HG03432 (cell line): ENCODE measurements at regions not wholly inside any gene's neighbourhood (a gene's known extent, or its start where the extent isn't known, plus 50 kb on each side); places are given as distances from the start of the nearest gene placed in this dataset.

Experiments
- ATAC-seq: cut with Tn5 transposase; IDR thresholded peaks from one replicate; pipeline ENCODE4 v1.9.1; 2021; ENCODE audit warnings: mild to moderate bottlenecking, moderate library complexity; ENCODE audit not compliant: unreplicated experiment

DNA sequence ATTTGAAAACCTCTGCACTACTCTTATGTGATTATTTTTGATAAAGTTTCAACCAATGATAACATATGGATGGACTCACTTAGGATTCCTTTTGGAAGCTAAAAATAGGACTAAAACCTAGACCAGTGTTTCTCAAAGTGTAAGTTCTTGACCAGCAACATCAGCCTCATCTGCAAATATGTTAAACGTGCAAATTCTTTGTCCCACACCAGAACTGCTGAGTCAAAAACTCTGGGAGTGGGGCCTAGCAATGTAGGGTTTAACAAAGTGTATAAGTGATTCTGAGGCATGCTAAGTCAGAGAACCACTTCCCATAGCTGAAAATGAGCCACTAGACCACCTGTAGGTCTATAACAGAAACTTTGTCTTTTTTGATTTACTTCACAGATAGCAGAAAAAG is 1247.2 kb upstream of the PIK3C3 start:
- no peak for ATAC-seq

DNA sequence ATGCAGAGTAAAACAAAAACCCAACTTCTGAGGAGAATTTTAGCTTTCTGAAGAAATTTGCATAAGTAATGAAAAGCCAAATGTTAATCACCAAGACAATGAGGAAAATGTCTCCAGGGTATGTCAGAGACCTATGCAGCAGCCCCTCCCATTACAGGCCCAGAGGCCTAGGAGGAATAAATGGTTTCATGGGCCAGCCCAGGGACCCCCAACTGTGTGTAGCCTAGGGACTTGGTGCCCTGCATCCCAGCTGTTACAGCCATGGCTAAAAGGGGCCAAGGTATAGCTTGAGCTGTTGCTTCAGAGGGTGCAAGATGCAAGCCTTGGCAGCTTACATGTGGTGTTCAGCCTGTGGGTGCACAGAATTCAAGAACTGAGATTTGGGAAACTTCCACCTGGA is 1256.9 kb upstream of the PIK3C3 start:
- no peak for ATAC-seq

- ATAC-seq, result no peak
Observed at GRCh38 chr18:40695526-40695925, 1259.5 kb upstream of the PIK3C3 start.

GRCh38 chr18:40692871-40693270 is 1262.2 kb upstream of the PIK3C3 start:
- no peak for ATAC-seq

DNA sequence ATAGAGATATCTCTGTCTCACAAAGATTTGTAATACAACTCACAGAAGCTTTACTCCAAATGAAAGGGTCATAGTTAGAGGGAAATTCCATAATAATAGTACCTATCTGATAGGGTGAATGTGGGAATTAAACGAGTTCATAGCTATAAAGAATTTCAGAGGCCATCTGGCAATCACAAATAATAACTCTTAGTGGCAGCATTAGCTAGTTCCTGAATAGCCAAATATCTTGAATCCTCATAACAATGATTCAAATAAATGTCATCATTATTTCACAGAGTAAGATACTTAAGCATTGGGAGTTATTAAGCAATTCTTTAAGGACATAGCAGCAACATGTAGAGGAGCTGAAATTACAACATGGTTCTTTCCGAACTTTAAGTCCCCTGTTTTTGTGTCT is 1265.0 kb upstream of the PIK3C3 start:
- ATAC-seq, result no peak

GRCh38 chr18:40687399-40687798 is 1267.6 kb upstream of the PIK3C3 start:
- no peak for ATAC-seq

- no peak for ATAC-seq
Observed at GRCh38 chr18:40686836-40687235, 1268.2 kb upstream of the PIK3C3 start.

DNA sequence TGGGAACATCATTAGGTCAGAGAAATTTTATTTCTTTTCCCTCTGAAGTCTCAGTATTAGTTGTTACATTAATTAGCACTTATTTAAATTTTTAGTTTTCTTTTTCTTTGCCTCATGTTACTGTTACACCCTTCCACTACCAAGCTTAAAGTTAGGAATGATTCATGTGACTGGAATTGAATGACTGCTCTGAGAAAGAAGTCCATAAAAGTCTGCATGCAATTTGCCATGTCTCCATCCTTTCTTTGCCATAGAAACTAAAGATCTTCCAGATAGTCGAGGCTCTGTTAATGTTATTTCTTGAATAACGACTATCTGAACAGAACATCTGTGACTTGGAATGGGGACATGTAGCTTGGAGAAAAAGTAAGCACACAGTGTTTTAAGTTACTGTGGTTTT is 1269.8 kb upstream of the PIK3C3 start:
- no peak for ATAC-seq

GRCh38 chr18:40678318-40678717 is 1276.7 kb upstream of the PIK3C3 start:
- no peak for ATAC-seq

DNA sequence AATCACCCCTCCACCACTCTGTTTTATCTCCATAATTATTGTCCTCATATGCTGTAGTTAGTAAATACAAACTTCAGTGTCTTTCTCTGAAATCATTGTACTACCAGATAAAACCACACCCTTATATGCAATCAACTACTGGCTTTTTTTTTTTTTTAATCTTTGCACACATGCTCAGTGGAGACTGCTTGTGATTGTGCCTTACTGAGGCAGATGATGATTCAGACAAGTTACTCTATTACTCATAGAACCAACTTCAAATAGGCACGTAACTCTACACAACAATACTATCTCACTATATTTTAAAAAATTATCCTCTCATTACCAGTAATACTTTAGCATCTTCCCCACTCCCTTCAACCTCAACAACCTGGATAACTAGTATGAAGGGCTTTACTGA is 1278.4 kb upstream of the PIK3C3 start:
- ATAC-seq, result no peak

GRCh38 chr18:40673150-40673549 is 1281.9 kb upstream of the PIK3C3 start:
- no peak for ATAC-seq

- ATAC-seq, result no peak
Observed at GRCh38 chr18:40672590-40672989, 1282.4 kb upstream of the PIK3C3 start.

GRCh38 chr18:40670668-40671375 is 1284.2 kb upstream of the PIK3C3 start:
- no peak for ATAC-seq

DNA sequence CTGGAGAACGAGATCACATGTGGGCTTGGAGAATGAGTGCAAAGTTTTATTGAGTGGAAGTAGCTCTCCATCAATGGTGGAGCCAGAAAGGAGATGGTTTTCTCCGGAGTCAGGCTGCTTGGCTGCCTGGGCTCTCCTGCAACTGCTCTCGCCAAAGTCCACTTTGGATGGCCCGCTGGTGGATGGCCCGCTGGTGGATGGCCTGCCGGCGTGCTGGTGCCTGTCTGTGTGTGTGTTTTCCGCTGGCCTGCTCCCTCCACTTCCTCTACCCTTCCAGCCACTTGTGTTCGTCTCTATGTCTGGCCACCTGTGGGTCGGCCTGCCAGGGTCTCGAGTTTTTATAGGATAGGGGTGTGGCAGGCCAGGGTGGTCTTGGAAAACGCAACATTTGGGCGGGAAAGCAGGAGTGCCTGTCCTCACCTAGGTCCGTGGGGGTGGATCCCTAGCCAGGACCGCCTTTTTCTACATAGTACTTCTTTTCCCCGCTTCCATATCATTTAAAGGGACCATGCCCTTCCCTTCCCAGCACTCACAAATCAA is 1292.1 kb upstream of the PIK3C3 start:
- ATAC-seq, result no peak

DNA sequence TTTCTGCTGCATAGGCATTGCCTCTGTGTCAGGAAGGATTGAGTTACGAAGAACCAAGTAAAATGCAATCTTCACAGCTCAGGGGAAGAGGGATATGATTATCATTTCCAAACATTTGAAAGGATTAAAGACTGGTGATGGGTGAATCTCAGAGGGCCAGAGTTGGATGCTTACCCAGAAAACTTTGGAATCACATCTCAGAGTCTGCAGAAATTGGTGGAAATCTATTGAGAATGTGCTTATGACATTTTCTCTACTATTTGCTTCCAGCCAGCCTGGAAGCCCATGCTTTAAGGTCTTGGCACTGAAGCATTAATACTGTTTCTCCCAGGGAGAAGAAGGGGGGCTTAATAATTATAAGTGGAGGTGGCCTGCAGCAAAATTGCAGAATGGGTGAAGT is 1301.4 kb upstream of the PIK3C3 start:
- ATAC-seq, result no peak

- ATAC-seq, result no peak
Observed at GRCh38 chr18:40652321-40652720, 1302.7 kb upstream of the PIK3C3 start.

DNA sequence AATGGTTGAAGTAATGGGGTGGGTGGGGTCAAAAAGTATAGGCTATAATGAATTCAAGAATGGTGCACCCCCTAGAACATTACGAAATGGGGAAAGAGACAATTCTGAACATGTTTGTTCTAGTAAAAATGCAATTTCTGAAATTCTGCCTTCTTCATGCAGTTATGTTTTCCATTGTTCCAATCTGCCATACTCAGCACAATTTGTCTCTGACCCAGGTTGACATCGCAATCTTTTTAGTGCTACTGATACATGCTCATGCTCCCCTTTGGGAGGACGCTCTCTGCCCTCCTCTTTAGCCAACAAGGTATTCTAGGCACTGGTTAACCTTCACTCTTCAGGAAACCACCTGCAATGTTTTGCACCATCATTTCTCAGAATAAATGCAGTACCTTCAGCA is 1303.9 kb upstream of the PIK3C3 start:
- ATAC-seq, result no peak

DNA sequence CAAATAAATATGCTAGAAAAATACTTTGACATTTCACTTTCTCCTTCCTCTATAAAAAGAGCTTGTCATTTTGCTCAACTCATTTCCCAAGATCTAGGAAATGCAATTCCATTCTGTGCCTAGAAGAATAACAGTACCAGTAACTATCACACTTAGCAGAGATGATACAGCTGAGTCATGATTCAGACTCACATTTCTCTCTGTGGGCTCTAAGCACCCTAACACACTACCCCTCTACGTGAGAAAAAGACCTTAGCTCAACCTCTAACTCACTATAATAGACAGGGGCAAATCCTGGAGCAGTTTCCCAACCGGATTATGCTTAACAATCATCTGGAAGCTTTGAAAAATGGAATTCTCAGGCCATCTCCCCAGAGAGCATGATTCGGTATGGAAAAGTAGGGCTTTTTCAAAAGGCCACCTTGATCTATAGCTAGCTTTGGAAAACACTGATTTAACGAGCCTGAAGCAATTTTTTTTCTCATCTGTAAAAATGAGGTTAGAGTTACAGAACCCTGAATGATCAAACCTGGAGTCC is 1312.3 kb upstream of the PIK3C3 start:
- no peak for ATAC-seq

- ATAC-seq, result no peak
Observed at GRCh38 chr18:40631319-40631718, 1323.7 kb upstream of the PIK3C3 start.

GRCh38 chr18:40630496-40630895 is 1324.5 kb upstream of the PIK3C3 start:
- ATAC-seq, result no peak

GRCh38 chr18:40624959-40625358 is 1330.1 kb upstream of the PIK3C3 start:
- no peak for ATAC-seq

DNA sequence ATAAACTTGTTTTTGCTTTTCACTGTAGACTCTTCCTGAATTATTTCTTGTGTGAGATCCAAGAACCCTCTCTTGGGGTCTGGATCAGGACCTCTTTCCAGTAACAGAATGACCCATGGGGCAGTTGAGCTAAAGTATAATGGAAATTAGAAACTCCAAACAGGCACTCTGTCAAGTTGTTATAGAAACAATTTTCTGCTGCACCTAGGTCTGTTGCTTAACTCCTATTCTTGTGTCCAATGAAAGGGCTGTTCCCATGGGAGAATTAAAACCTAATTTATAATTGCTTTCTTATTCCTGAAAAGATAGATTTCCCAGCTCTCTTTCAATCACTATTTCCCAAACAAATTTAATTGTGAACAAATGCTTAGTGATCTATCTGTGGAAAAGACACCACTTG is 1341.3 kb upstream of the PIK3C3 start:
- no peak for ATAC-seq

DNA sequence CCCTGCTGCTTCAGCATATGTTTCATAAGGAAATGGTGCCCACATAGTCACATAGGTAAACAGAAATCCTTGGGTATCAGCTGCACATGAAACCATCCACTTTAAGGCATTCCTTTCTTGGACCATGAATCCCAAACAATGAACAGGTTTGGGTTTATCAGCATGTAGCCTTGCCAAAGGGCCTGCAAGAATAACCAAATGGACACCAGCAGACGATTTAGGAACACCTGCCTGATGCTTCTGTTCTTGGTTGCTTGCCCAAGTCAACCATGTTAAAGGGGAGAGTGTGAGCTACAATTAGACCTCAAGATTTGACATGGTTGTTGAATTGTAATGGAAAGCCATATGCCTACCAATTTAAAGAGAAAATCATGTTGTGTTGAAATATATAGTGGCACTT is 1342.7 kb upstream of the PIK3C3 start:
- no peak for ATAC-seq
